ENCODE measurements at regions not wholly inside any gene's neighbourhood (a gene's known extent, or its start where the extent isn't known, plus 50 kb on each side); places are given as distances from the start of the nearest gene placed in this dataset.
"Not testable (repeated sequence)": the region's sequence is repeated elsewhere in the genome, so short reads cannot be mapped to it uniquely, and the experiment has no call there.

DNA sequence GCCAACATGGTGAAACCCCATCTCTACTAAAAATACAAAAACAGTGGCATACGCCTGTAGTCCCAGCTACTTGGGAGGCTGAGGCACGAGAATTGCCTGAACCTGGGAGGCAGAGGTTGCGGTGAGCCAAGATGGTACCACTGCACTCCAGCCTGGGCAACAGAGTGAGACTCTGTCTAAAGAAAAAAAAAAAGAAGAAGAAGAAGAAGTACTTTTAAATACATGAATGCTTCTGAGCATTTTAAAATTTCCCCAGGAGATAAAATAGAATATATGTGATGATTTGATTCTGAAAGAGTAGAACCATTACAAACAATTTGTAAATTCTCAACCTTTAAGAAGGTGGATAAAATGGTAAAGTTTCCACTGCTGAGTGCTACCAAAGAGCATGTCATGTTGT, 97.2 kb downstream of the PLEKHG1 start:
- H3K4me3 ChIP-seq (ENCODE audit: extremely low read depth in 1 of 4, insufficient read depth in 2 of 4, low read depth in 3 of 4, low read length in 4 of 4); H3K27ac ChIP-seq (ENCODE audit: low read depth, low read length); H3K23me2 ChIP-seq (ENCODE audit: low read depth, low read length); H3K56ac ChIP-seq (replicated peaks; ENCODE audit: insufficient read length, low read depth, low read length); H4K91ac ChIP-seq (replicated peaks; ENCODE audit: insufficient read length, low read length); H3K79me1 ChIP-seq (ENCODE audit: low read depth, low read length); H3K4me1 ChIP-seq (replicated peaks in 1 of 4; ENCODE audit: control insufficient read depth in 3 of 4, insufficient read depth in 4 of 4, low read length in 3 of 4); POLR2A ChIA-PET (ENCODE audit: partially characterized antibody); H3K27me3 ChIP-seq (replicated peaks in 1 of 4; ENCODE audit: control insufficient read depth in 3 of 4, extremely low read depth in 1 of 4, insufficient read depth in 3 of 4, low read length in 3 of 4); H2BK12ac ChIP-seq (ENCODE audit: low read depth, low read length); H2BK5ac ChIP-seq (ENCODE audit: low read depth, low read length); H2AK5ac ChIP-seq (ENCODE audit: low read depth, low read length); H2BK15ac ChIP-seq (ENCODE audit: low read length); DNase-seq (ENCODE audit: low read depth in 1 of 2, low spot score in 2 of 2); H3K18ac ChIP-seq (ENCODE audit: extremely low read depth, low read length); H2AFZ ChIP-seq (ENCODE audit: low read length); H2BK120ac ChIP-seq (replicated peaks; ENCODE audit: low read depth, low read length); H3K79me2 ChIP-seq (ENCODE audit: control insufficient read depth in 1 of 2, insufficient read depth in 2 of 2, low read length in 2 of 2); FAIRE-seq; H3K9me3 ChIP-seq (ENCODE audit: insufficient read depth in 2 of 2, low read depth in 1 of 2, low read length in 1 of 2); H3K4ac ChIP-seq (replicated peaks; ENCODE audit: insufficient read length, low read depth, low read length); H4K8ac ChIP-seq (ENCODE audit: extremely low read depth, insufficient read depth, low read length); H3K36me3 ChIP-seq (ENCODE audit: control insufficient read depth in 2 of 4, insufficient read depth in 4 of 4, low read length in 3 of 4); H3K9ac ChIP-seq (replicated peaks in 1 of 4; ENCODE audit: extremely low read depth in 1 of 4, low read depth in 3 of 4, low read length in 3 of 4); H3K23ac ChIP-seq (ENCODE audit: insufficient read length); H4K5ac ChIP-seq (ENCODE audit: insufficient read length, low read depth, low read length); H2BK20ac ChIP-seq (ENCODE audit: low read length); H3K14ac ChIP-seq (ENCODE audit: insufficient read length); H4K20me1 ChIP-seq (replicated peaks in 1 of 2; ENCODE audit: control insufficient read depth in 1 of 2, insufficient read depth in 2 of 2, low read length in 2 of 2); H3K4me2 ChIP-seq (ENCODE audit: insufficient read depth in 1 of 2, low read depth in 2 of 2, low read length in 2 of 2): not testable (repeated sequence)
- CTCF ChIA-PET (ENCODE audit: partially characterized antibody) = interaction anchor here (0.7 to 3.9 kb wide), 4 partner anchors 11 to 278 kb away, joined by 3 to 29 read pairs (median 4); no protein-coding TSS in a partner anchor
- WGBS, 2 experiments (ENCODE audit: extremely low coverage in 1 of 2, insufficient coverage in 1 of 2, insufficient read length in 1 of 2, insufficient replicate concordance in 2 of 2, low coverage in 1 of 2, low lambda C conversion rate in 2 of 2, missing lambda C conversion rate in 1 of 2) = 87% methylated on average over 3 of the region's 3 CpGs; no CpG with 5 or more reads in 1 of the 2 experiments

Data from H1 (cell line).